H9 (cell line): ENCODE measurements at regions not wholly inside any gene's neighbourhood (a gene's known extent, or its start where the extent isn't known, plus 50 kb on each side); places are given as distances from the start of the nearest gene placed in this dataset.

Experiments
- DNase-seq: peaks from one replicate; pipeline ENCODE4 v3.0.0-alpha.2; 2017
- H2AFZ ChIP-seq: one replicate; pipeline ENCODE4 v1.6.1; 2013; ENCODE audit warnings: mild to moderate bottlenecking, low read length, control low read depth, moderate library complexity
- H2AK5ac ChIP-seq: 2 replicates; pipeline ENCODE4 v1.6.1; 2013; ENCODE audit warnings: low read length, control low read depth, mixed read lengths; ENCODE audit not compliant: insufficient read length
- H2BK120ac ChIP-seq: one replicate; pipeline ENCODE4 v1.6.1; 2013; ENCODE audit warnings: low read depth, mild to moderate bottlenecking, low read length, control low read depth, inconsistent platforms; ENCODE audit not compliant: poor library complexity, severe bottlenecking
- H2BK12ac ChIP-seq: 2 replicates; pipeline ENCODE4 v1.6.1; 2013; ENCODE audit warnings: low read length, control low read depth, mixed read lengths, low read depth; ENCODE audit not compliant: insufficient read length
- H2BK15ac ChIP-seq: 2 replicates; pipeline ENCODE4 v1.6.1; 2013; ENCODE audit warnings: low read depth, low read length, control low read depth
- H2BK20ac ChIP-seq: one replicate; pipeline ENCODE4 v1.6.1; 2013; ENCODE audit warnings: low read depth, mild to moderate bottlenecking, low read length, control low read depth, inconsistent platforms; ENCODE audit not compliant: poor library complexity, severe bottlenecking
- H2BK5ac ChIP-seq: 2 replicates; pipeline ENCODE4 v1.6.1; 2013; ENCODE audit warnings: low read length, control low read depth, mixed read lengths; ENCODE audit not compliant: insufficient read length
- H3K14ac ChIP-seq: 2 replicates; pipeline ENCODE4 v1.6.1; 2013; ENCODE audit warnings: low read length, control low read depth; ENCODE audit not compliant: insufficient read depth
- H3K18ac ChIP-seq: 2 replicates; pipeline ENCODE4 v1.6.1; 2013; ENCODE audit warnings: low read depth, mild to moderate bottlenecking, mixed read lengths, low read length, control low read depth; ENCODE audit not compliant: insufficient read length
- H3K23ac ChIP-seq: 2 replicates; pipeline ENCODE4 v1.6.1; 2013; ENCODE audit warnings: low read length, control low read depth, mixed read lengths, low read depth; ENCODE audit not compliant: insufficient read length
- H3K23me2 ChIP-seq: 2 replicates; pipeline ENCODE4 v1.6.1; 2013; ENCODE audit warnings: low read depth, mild to moderate bottlenecking, mixed read lengths, low read length, control low read depth; ENCODE audit not compliant: insufficient read length, poor library complexity, severe bottlenecking
- H3K27ac ChIP-seq: 2 replicates; pipeline ENCODE4 v1.5.1; 2013; ENCODE audit warnings: low read length, control low read depth, mixed read lengths, low read depth; ENCODE audit not compliant: insufficient read length
- H3K27me3 ChIP-seq: 2 replicates; pipeline ENCODE4 v1.6.1; 2013; ENCODE audit warnings: low read length, control low read depth, inconsistent platforms; ENCODE audit not compliant: insufficient read depth
- H3K4ac ChIP-seq: 2 replicates; pipeline ENCODE4 v1.6.1; 2013; ENCODE audit warnings: low read depth, mild to moderate bottlenecking, control low read depth, inconsistent platforms, low read length, moderate library complexity
- H3K4me1 ChIP-seq: 2 replicates; pipeline ENCODE4 v1.6.1; 2013; ENCODE audit warnings: low read length, control low read depth, inconsistent platforms; ENCODE audit not compliant: insufficient read depth
- H3K4me2 ChIP-seq: 2 replicates; pipeline ENCODE4 v1.6.1; 2013; ENCODE audit warnings: low read length, control low read depth, mixed read lengths; ENCODE audit not compliant: insufficient read length, insufficient read depth
- H3K56ac ChIP-seq: 2 replicates; pipeline ENCODE4 v1.6.1; 2013; ENCODE audit warnings: low read depth, mild to moderate bottlenecking, mixed read lengths, low read length, control low read depth; ENCODE audit not compliant: insufficient read length
- H3K79me1 ChIP-seq: 2 replicates; pipeline ENCODE4 v1.6.1; 2013; ENCODE audit warnings: low read depth, mild to moderate bottlenecking, moderate library complexity, low read length, control low read depth, inconsistent platforms; ENCODE audit not compliant: insufficient read depth, poor library complexity, severe bottlenecking
- H3K79me2 ChIP-seq: 2 replicates; pipeline ENCODE4 v1.6.1; 2013; ENCODE audit warnings: low read length, control low read depth, inconsistent platforms; ENCODE audit not compliant: insufficient read depth
- H3K9ac ChIP-seq: 2 replicates; pipeline ENCODE4 v1.6.1; 2013; ENCODE audit warnings: low read length, control low read depth, mixed read lengths; ENCODE audit not compliant: insufficient read length; ENCODE audit errors: extremely low read depth
- H3K9me3 ChIP-seq: one replicate; pipeline ENCODE4 v1.6.1; 2013; ENCODE audit warnings: low read depth, low read length, inconsistent platforms; ENCODE audit not compliant: control insufficient read depth
- H3T11ph ChIP-seq: one replicate; pipeline ENCODE4 v1.6.1; 2013; ENCODE audit warnings: mild to moderate bottlenecking, low read length, control low read depth, inconsistent platforms
- H4K20me1 ChIP-seq: one replicate; pipeline ENCODE4 v1.6.1; 2013; ENCODE audit not compliant: control insufficient read depth, insufficient read length, insufficient read depth
- H4K5ac ChIP-seq: 2 replicates; pipeline ENCODE4 v1.6.1; 2013; ENCODE audit warnings: low read depth, mild to moderate bottlenecking, mixed read lengths, low read length, control low read depth; ENCODE audit not compliant: insufficient read length
- H4K8ac ChIP-seq: replicated peaks from 2 replicates; pipeline ENCODE4 v1.6.1; 2013; ENCODE audit warnings: low read length, control low read depth, mixed read lengths, low read depth; ENCODE audit not compliant: insufficient read length
- H4K91ac ChIP-seq: 2 replicates; pipeline ENCODE4 v1.6.1; 2013; ENCODE audit warnings: low read depth, mild to moderate bottlenecking, moderate library complexity, mixed read lengths, low read length, control low read depth; ENCODE audit not compliant: insufficient read length
- H3K27ac Mint-ChIP-seq, 3 experiments: 2 replicates in 2 of 3; 3 replicates in 1 of 3; pipeline ENCODE4 v1.8.0; 2020 to 2021; ENCODE audit warnings: mixed read lengths in 3 of 3, mild to moderate bottlenecking in 1 of 3, moderate library complexity in 1 of 3
- H3K27me3 Mint-ChIP-seq: 2 replicates; pipeline ENCODE4 v1.8.0; 2021; ENCODE audit warnings: low read depth, mild to moderate bottlenecking, moderate library complexity, mixed read lengths
- H3K36me3 Mint-ChIP-seq, 3 experiments: 2 replicates in 2 of 3; 3 replicates in 1 of 3; pipeline ENCODE4 v1.8.0; 2020 to 2021; ENCODE audit warnings: low read depth in 3 of 3, mixed read lengths in 3 of 3; ENCODE audit not compliant: insufficient read depth in 1 of 3
- H3K4me1 Mint-ChIP-seq, 2 experiments: 2 replicates each; pipeline ENCODE4 v1.8.0; 2020; ENCODE audit warnings: mixed read lengths in 2 of 2
- H3K4me3 Mint-ChIP-seq, 2 experiments: 2 replicates in 1 of 2; 3 replicates in 1 of 2; pipeline ENCODE4 v1.8.0; 2020 to 2021; ENCODE audit warnings: mild to moderate bottlenecking in 2 of 2, mixed read lengths in 2 of 2, moderate library complexity in 1 of 2
- H3K9me3 Mint-ChIP-seq, 2 experiments: 2 replicates in 1 of 2; 3 replicates in 1 of 2; pipeline ENCODE4 v1.8.0; 2020; ENCODE audit warnings: mild to moderate bottlenecking in 2 of 2, mixed read lengths in 2 of 2, moderate library complexity in 1 of 2
- CTCF ChIP-seq: fragments of 200-600 bp; sonication (generic); conservative IDR thresholded peaks from 3 replicates; pipeline ENCODE4 v1.8.0; 2021; ENCODE audit warnings: antibody characterized with exemption, mild to moderate bottlenecking
- WGBS: extraction: QIAGEN DNeasy Blood & Tissue Kit; methylation state at CpG from one replicate; pipeline ENCODE4 v1.1.7; 2013; ENCODE audit warnings: missing lambda C conversion rate, low lambda C conversion rate, mixed read lengths; ENCODE audit not compliant: insufficient read length; ENCODE audit errors: extremely low coverage; 5-methylcytosine and 5-hydroxymethylcytosine counted together

DNA sequence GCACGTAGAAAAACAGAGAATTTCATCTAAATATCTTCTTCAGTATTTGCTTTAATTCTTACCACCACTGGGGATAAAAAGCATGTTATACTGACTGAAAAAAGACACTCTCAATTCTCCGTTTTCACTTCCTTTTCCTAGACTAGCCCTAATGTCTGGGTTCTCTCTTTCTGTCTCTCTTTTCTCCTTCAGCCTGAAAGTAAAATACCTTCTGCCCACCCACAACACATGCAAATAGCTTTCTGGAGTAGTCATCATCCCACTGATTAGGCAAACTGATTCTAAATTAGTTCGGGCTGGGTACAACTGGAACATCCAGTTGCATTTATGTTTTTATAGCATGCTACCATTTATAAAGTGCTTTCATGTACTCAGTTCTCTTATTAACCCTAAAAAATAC is 142.4 kb upstream of the ANKRD50 start:
- Histone ChIP-seq H3K4me2 (no peak overlapping the region), H3K56ac (no peak overlapping the region), H3K23ac (no peak overlapping the region), H2AFZ (no peak overlapping the region), H2BK12ac (no peak overlapping the region), H2BK15ac (no peak overlapping the region), H4K5ac (no peak overlapping the region), H3K27ac (no peak overlapping the region), H2AK5ac (no peak overlapping the region), H3K18ac (no peak overlapping the region), H3K9ac (no peak overlapping the region), H3K9me3 (no peaks in the 10 kb centered on the region), H3K79me1 (no peaks in the 10 kb centered on the region), H3K27me3 (no peaks in the 10 kb centered on the region), H3K4ac (no peak overlapping the region), H4K8ac (no peak overlapping the region), H4K20me1 (no peaks in the 10 kb centered on the region), H4K91ac (no peak overlapping the region), H3K4me1 (no peaks in the 10 kb centered on the region), H3K14ac (no peak overlapping the region), H3T11ph (no peak overlapping the region), H2BK20ac (no peak overlapping the region), H3K79me2 (no peaks in the 10 kb centered on the region), H2BK5ac (no peak overlapping the region), H3K23me2 (no peaks in the 10 kb centered on the region), H2BK120ac (no peak overlapping the region)
- no peak for DNase-seq
- Mint-ChIP-seq H3K27me3 (no peaks in the 10 kb centered on the region), H3K4me1 (no peaks in the 10 kb centered on the region; a peak in 1 of 4 replicates), H3K4me3 (no peak overlapping the region), H3K9me3 (no peaks in the 10 kb centered on the region; a peak in 1 of 5 replicates), H3K27ac (no peak overlapping the region), H3K36me3 (peaks cover 0 to 3% (median 2%) of the 10 kb centered on the region in 3 experiments; a peak in 1 of 7 replicates)
- WGBS, result no CpG with 5 or more reads among the region's 3 CpGs
- TF ChIP-seq CTCF, result no peak
